Raji (cell line): ENCODE measurements at regions not wholly inside any gene's neighbourhood (a gene's known extent, or its start where the extent isn't known, plus 50 kb on each side); places are given as distances from the start of the nearest gene placed in this dataset.

Experiments
- POLR2A ChIP-seq: IDR thresholded peaks from 2 replicates; pipeline ENCODE4 v1.6.1; 2011; ENCODE audit warnings: low read depth, low read length, control low read depth; ENCODE audit not compliant: insufficient read depth

- TF ChIP-seq POLR2A = no peak
These were observed 944.0 kb downstream of the KCNJ2 start for GRCh38 chr17:71113347-71113746.

- no peak for TF ChIP-seq POLR2A
These were observed 945.8 kb downstream of the KCNJ2 start for GRCh38 chr17:71114911-71115668.

DNA sequence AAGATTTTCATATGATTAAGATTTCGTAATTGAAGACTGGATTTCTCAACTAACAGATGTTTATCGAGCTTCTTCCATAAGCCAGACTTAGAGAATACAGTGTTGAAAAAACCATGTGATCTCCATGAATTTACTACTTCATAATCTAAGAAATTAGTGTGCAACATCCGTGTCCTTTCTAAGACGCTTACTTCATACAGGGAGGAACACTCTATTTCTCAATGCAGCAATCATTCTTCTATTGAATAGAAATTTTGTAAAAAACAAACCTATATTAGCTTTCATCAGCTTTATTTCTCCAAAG is 946.3 kb downstream of the KCNJ2 start:
- no peak for TF ChIP-seq POLR2A

GRCh38 chr17:71117466-71117865 is 948.1 kb downstream of the KCNJ2 start:
- no peak for TF ChIP-seq POLR2A

DNA sequence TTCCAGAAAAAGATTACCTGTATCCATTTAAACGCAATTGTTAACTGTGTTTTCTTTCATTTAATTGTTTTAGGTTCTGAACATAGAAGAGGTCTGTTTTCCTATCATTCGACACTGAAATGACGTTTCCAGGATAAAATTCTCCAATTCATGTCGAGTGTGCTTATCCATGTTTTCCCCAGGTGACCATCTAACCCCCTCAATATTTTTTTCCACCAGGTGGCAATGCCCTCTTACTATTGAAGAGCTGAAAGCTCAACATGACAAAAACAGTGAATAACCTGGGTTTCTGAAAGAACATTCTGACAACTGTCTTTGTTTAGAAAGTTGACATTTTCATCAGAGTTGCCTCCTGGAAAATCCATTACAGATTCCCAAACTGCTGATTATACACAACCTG is 948.7 kb downstream of the KCNJ2 start:
- no peak for TF ChIP-seq POLR2A

DNA sequence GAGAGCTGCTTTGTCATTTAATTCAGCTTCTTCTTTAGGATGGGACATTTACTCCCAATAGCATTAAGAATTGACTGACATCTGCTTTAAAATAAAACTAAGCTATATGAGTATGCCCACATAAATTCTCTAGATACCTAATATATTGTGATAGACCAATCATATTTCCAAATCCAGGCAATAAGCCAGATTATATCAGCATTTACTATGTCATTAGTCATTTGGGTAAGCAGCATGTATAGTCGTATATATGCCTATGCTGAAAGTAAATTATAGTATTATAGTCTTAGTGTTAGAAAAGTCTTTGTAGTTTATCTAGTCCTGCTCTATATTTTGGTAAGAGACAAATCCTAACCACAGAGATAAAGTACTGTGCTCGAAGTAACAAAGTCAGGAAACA is 958.1 kb downstream of the KCNJ2 start:
- no peak for TF ChIP-seq POLR2A

GRCh38 chr17:71142333-71142732 is 973.0 kb downstream of the KCNJ2 start:
- no peak for TF ChIP-seq POLR2A

- TF ChIP-seq POLR2A = no peak
These were observed 975.3 kb upstream of the SOX9 start for GRCh38 chr17:71145486-71145885.

DNA sequence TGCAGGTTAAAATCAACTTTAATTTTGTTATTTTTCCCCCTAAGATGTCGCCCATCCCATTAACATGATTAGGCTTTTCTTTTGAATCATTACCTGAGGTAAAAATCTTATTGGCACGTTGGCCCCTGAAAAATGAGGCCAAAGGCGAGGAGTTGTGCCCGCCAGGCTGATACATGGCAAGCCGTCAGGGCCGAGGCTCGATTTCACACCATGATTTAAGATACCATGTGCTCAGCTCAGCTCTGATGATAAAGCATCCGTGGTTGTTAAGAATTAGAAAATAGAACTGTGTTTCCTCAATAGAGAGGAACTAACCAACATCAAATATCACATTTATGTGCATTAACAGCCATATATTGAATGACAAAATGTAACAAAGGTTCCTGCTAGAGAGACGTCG is 972.9 kb upstream of the SOX9 start:
- TF ChIP-seq POLR2A = no peak

DNA sequence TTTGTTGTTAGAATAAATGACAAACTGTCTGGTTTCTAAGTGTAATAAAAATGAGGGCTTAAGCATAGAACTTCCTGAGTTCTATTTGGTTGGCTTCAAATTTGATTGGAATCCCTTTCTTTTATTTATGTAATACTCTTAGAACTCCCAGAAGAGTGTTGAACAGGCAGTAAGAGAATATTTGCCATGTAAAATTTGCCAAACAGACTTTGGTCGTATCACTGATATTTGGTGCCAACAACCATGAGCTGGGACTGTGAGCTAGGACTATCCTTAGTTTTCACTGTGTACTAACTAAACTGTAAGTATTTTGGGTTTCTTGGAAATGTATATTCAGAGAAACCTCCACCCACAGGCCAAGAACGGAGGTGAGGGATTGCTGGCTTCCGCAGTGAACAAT is 971.2 kb upstream of the SOX9 start:
- TF ChIP-seq POLR2A = no peak

- TF ChIP-seq POLR2A = no peak
These were observed 963.5 kb upstream of the SOX9 start for GRCh38 chr17:71157297-71157696.

DNA sequence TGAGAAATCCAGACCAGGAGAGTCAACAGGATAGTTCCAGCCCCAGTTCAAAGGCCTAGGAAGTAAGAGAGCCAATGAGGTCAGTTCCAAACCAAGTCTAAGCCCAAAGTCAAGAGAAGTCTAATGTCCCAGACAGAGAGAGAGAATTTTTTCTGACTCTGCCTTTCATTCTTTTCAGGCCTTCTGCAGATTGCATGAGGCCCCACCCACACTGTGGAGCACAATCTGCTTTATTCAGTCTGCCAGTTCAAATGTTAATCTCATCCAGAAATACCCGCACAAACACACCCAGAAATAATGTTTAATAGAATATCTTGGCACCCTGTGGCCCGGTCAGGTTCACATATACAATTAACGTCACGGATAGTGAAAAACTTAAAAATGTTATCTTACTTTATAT is 962.4 kb upstream of the SOX9 start:
- no peak for TF ChIP-seq POLR2A

GRCh38 chr17:71163121-71163812 is 957.6 kb upstream of the SOX9 start:
- TF ChIP-seq POLR2A = no peak

GRCh38 chr17:71163813-71164122 is 957.1 kb upstream of the SOX9 start:
- no peak for TF ChIP-seq POLR2A

- no peak for TF ChIP-seq POLR2A
These were observed 956.3 kb upstream of the SOX9 start for GRCh38 chr17:71164561-71164960.

DNA sequence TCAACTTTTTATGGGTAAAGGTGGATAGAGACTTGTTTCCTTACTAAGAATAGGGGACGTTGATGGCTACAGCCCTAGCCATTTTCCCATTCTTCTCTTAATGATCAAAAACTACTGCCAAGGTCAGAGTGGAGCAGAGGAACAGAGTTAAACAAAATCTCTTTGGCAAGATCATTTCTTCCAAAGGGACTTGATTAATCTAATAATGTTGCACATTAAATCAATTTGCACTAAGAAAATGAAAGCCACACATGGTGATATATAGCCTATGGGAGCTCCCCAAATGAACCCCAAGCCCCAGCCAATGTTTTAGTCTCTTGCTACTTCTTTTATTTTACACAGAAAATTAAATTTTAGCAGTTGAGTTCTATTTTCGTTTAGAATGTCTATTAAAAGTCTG is 954.5 kb upstream of the SOX9 start:
- no peak for TF ChIP-seq POLR2A
